CD4-positive, alpha-beta T cell treated with Interleukin-21 for 1 hour (primary cell): ENCODE measurements at regions not wholly inside any gene's neighbourhood (a gene's known extent, or its start where the extent isn't known, plus 50 kb on each side); places are given as distances from the start of the nearest gene placed in this dataset.
"Not testable (repeated sequence)": the region's sequence is repeated elsewhere in the genome, so short reads cannot be mapped to it uniquely, and the experiment has no call there.

Experiments used
- DNase-seq: peaks from one replicate; pipeline ENCODE4 v3.0.0-alpha.2; 2020

DNA sequence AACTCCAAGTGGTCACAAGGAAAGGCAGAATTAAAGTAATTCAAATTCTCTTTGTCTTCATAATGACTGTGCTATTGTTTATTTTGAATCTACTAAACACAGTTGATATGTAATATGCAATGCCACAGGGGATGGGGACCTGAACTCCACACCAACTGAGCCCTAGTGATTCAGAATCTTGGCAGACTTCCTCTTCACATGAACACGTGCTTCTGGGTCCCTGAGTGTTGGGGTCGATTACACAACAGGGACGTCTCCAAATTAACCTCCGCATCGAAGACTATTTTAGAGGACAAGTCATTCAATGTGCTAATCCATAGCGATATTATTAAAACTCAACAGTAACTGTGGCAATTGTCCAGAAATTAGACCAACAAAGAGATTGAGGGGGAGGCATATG, 95.3 kb upstream of the CARD11 start:
- DNase-seq = no peak

DNA sequence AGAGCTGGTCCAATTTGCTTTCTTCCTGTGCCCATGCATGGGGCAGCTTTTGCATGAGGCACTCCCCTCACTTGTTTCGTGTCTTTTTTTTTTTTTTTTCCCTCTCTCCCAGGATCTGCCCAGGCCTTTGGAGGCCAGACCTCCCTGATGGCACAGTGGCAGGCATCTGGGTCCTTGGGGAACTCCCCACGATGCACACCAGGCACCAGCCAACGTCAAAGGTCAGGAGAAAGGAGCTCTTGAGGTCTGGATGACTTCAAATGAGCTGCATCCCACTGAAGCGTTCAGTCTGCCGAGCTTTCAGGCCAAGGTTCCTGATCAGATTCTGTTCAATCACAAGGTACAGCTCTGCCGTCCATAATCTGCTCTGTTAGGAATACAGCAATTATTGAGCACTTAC, 97.2 kb upstream of the CARD11 start:
- DNase-seq = no peak

DNA sequence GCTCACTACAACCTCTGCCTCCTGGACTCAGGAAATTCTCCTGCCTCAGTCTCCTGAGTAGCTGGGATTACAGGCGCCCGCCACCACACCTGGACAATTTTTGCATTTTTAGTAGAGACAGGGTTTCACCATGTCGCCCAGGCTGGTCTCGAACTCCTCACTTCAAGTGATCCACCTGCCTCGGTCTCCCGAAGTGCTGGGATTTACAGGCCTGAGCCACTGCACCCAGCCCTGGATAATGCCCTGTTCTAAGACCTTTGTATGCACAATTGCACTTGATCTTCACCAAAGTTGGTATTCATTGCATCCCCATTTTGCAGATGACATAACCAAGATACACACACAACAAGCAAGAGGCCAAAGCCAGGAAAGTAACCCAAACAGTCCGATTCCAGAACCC, 97.7 kb upstream of the CARD11 start:
- no peak for DNase-seq

DNA sequence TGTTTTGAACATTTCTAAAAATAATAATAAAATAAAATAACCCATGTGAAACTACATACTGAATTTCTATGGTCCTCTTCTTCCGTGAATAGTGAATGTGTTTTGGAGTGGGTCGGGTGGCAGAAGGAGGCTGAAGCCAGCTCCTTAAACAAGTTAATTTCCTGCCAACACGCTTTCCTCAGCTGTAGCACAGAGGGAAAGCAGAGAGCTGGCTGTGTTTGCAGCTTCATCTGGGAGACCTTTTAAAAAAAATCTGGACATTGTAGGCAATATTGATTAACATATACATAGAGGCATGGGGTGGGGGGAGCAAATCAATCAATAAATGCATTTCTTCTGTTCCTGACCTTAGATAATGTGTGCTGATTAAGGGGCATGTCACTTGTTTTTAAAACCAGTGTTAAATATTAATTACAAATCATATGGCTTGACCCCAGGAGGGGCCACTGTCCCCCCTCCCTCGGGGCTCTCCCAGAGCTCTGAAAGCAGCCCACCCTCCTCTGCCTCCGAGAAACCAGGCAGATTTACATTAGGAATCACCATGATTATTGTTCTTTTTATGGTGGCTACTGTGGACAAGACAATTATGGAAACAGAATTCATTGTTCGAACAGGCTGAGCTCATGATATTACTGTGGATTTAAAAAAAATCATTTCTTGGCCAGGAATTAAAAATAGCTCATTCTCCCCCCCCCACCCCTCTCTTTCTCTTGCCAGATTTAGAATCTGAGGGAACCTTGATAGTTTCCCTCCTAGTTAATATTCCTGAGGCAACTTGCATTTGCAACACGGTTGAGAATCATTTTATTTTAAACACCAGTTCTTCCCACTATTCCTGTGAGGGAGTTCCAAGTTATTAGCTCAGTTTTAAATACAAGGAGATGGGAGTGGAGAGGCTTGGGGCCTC, 100.5 kb upstream of the CARD11 start:
- DNase-seq = no peak

DNA sequence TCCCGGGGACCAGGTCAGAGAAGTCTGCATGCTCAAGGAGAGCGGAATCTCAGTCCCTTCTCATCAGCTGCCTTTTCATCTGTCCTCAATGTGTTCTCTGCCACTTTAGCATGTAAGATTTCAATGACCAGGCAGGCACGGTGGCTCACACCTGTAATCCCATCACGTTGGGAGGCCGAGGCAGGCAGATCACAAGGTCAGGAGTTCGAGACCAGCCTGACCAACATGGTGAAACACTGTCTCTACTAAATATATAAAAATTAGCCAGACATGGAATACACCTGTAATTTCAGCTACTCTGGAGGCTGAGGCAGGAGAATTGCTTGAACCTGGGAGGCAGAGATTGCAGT, 101.1 kb upstream of the CARD11 start:
- not testable (repeated sequence) for DNase-seq

DNA sequence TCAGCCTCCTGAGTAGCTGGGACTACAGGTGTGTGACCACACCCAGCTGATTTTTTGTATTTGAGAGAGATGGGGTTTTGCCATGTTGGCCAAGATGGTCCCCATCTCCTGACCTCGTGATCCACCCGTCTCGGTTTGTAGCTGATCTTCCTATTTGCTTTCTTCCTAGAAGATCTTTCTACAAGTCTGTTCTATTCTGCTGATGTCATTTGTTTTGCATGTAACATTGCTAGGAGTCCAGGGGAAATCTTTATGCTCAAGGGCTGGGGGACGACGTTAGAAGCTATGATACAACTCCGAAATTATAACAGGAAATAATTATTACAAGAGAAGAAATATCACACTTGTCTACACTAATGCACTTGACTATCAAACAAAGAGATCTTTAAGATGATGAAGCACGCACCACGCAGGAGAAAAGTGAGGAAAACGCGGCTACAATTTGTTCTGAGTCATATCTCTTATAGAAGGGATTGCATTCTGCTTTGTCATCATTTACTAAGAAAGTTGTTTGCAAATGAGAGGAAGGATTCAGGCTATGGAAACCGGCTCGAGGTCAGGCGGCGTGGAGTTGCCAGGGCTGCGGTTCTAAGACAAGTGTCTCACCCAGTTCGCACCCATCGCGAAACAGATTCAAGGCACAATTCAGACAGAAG, 103.0 kb upstream of the CARD11 start:
- no peak for DNase-seq

DNA sequence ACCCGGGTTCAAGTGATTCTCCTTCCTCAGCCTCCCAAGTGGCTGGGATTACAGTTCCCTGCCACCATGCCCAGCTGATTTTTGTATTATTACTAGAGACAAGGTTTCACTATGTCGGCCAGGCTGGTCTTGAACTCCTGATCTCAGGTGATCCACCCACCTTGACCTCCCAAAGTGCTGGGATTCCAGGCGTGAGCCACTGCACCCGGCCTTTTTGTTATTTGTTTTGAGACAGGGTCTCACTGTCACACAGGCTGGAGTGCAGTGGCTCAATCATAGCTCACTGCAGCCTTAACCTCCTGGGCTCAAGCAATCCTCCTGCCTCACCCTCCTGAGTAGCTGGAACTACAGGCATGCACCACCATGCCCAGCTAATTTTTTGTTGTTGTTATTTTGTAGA, 104.8 kb upstream of the CARD11 start:
- not testable (repeated sequence) for DNase-seq

DNA sequence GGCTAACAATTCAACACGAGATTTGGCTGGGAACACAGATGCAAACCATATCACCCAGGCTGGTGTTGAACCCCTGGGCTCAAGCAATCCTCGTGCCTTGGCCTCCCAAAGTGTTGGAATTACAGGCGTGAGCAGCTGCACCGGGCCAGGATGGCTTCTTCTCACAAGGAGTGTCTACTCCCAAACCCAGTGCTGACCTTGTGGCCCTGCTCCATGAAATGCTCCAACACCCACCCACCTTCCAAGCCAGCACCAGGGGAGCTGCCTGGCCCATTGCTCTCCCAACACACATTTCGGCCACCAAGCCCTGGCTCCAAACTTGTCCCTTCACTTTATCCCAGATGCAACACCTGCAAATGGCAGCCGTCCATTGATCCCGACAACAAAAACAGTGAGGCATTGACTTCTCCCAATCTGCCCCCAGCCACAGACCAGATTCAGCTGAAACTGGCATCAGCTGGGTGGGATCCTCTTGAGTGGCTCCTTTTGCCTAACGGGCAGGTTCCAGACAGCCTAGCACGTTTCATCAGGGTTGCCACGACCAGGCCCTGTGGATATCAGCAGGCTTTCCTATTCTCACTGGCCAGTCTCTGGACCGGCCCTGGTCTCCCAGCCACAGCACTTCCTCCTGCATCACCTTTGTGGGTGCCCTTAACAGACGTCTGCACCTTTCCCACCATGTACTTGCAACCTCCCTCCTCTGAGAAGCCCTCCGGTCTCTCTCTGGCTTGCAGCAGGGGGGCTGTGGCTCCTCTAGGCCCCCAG, 105.7 kb upstream of the CARD11 start:
- DNase-seq = no peak

DNA sequence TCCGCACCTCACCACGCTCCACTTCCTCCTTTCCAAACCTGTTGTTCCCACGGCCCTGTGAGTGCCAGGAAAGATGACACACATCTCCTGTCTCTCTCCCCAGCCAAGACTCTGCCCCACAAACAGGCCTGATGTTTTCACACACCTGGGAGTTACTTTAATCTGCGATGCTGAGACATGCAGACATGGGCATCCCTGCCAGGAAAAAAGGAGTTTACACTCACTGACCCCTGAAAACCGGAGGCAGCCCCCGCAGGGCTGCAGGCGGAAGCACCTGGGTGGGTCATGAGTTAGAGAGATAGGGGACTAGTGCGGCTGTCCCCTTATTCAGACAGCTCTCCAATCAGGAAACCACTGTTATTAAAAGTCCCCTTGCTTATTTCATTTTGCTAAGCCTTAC, 106.4 kb upstream of the CARD11 start:
- no peak for DNase-seq

DNA sequence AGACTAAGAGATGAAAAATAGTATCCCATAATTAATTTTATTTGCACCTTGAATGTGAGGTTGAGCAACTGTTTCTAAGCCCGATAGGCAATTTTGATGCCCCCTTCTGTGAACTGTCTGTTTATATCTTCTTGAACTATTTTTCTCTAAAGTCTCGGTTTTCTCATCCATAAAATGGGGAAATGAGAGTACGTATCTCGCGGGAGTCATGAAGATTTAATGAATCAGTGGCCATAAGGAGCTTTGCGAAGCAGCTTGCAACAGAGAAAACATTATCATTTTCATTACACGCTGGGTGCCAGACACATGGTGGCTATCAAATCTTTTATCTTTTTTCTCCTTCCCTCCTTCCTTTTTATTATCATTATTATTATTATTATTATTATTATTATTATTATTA, 108.1 kb upstream of the CARD11 start:
- no peak for DNase-seq

DNA sequence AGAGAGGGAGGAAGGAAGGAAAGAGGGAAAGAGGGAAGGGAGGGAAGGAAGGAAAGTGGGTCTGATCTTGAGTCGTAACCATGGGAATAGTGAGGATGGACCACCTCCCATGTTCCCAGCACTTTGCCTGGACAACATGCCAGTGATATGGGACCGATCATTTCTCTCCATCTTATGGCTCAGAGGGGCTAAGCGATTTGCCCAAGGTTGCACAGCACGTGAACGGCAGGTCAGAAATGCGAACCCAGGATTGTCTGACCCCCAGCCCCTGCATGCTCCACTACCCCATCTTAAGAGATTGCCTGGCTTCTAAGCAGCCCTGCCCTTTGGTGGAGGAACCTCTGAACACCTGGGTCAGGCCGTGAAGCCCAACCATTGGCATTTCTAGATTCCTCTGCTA, 109.0 kb upstream of the CARD11 start:
- DNase-seq = no peak

DNA sequence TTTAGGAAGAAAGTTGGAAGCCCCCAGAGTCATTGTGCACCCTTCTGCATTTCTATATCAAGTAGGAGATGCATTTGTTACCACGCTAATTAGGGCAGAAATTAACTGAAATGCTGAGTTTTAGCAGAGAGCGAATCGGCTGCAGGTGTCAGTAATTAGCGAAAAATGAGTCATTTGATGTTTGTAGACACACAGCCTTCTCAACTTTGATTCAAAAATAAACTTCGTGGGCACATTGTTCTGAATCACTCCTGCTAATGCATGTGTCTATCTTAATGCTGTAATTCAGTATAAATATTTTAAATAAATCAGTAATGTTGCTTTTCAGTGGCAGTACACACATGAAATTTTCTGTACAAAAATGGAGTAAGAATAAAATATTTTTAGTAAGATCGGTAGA, 109.5 kb upstream of the CARD11 start:
- no peak for DNase-seq

DNA sequence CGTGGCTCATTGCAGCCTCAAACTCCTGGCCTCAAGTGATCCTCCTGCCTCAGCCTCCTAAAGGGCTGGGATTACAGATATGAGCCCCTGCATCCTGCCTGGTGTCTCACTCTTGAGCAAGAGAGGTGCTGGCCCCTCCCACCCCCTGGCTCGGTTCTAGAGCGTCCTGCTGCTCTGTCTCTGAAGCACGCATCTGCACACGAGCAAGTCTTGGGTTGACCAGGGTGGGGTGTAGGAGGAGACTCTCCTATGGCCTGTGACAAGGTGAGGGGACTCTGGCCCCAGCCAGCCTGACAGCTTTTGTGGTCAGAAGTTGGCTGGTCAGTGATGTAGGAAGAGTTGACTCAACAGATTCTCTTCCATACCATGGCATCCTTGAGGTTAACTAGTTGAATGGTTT, 110.7 kb upstream of the CARD11 start:
- no peak for DNase-seq

DNA sequence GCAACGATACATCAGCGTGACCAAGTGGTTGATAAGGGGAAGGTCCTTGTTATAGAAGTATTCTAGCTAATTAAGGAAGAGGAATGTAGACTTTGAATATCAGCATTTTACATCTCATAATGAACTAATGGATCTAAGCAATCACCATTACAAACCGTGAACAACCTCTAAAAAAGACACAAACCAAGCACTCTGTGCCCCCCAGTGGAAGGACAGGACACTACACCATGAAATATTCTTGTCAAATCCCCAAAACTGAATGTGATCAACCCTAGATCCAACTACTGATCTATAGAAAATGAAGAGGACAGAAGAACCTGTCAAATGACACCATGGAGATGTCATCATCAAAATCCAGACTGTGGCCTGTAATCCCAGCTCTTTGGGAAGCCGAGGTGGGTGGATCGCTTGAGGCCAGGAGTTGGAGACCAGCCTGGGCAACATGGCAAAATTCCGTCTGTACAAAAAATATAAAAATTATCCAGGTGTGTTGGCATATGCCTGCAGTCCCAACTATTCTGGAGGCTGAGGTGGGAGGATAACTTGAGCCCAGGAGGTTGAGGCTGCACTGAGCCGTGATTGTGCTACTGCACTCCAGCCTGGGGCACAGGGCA, 111.3 kb upstream of the CARD11 start:
- peak; percentile 79 for DNase-seq

DNA sequence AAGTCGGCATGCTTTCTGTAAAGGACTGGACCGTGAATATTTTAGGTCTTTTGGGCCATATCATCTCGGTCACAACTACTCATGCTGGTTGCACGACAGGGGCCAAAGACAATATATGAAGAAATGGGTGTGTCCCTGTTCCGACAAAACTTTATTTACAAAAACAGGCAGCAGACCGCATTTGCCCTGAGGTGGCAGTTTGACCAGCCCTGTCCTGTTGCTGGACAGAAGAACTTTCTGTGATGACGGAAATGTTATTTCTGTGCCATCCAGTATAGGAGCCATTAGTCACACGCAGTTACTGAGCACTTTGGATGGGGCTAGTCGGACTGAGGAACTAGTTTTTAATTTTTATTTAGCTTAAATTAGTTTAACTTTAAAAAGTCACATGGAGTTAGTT, 112.8 kb upstream of the CARD11 start:
- DNase-seq = no peak

DNA sequence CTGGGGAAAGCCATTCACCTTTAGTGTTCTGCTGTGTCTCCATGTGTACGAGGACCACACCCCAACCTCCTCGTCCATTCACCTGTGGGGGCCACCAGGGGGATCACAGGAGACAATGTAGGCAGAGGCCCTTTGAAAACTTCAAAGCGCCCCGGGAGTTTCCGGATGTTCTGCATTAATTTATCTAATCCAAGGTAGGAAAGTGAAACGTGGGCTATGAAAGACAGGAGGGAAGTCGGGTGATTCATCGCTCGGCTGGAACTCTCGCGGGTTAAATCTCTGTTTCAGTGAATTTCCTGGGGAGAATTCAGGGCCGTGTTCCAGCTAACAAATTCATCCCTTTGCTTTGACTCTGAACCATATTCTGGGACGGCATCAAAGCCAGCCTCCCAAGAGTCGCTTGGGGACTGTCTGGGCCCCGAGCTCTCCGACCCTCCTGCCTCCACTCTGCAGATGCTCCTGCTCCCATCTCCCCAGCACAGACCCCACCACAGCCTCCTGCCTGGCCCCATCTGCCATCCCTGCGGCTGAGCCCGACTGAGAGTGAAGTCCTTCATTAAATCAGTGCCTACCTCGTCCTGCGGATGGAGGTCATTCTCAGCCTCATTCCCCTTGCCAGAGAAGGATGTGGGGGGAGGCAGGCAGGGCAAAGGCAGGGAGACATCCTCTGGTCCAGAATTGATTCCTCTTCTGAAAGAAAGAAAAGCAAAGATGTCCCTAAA, 114.1 kb upstream of the CARD11 start:
- no peak for DNase-seq

DNA sequence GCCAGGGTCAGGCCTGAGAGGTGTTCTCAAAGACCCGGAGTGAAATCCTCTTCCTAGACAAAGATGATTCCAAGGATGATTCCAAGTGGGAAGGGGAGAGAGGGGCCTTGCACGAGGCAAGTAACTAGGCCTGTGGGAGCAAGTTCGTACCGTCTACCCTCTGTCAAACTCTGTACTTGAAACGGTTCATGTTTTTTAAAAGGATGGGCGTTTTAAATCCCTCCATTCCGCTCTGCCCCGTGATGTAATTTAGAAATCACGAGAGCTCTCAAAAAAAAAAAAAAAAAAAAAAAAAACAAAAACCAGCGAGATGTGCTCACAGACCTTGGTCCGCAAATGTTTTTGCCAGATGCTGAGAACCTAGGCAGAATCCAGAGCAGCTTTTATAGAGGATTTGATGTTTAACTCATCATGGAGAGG, 114.7 kb upstream of the CARD11 start:
- no peak for DNase-seq

DNA sequence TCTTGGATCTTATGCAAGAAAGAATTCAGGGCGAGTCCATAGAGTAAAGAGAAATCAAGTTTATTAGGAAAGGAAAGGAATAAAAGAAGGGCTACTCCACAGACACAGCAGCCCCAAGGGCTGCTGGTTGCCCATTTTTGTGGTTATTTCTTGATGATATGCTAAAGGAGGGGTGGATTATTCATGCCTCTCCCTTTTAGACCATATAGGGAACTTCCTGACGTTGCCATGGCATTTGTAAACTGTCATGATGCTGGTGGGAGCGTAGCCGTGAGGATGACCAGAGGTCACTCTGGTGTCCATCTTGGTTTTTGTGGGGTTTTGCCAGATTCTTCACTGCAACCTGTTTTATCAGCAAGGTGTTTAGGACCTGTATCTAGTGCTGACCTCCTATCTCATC, 115.4 kb upstream of the CARD11 start:
- no peak for DNase-seq

DNA sequence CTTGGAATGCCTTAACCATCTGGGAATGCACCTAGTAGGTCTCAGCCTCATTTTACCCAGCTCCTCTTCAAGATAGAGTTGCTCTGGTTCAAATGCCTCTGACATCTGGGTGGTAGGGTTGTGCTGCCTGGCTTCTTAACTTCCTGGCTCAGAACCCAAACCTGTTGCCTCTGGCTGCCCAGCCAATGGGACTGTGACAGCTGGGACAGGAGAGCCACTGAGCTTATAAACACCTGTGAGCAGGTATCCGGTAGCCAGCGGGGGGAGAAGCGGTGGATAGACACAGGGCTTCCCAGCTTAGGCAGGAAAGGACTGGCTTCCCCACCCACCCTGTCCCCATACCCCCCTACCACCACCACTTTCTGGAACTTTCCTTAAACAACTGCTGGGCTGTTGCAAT, 115.8 kb upstream of the CARD11 start:
- no peak for DNase-seq

DNA sequence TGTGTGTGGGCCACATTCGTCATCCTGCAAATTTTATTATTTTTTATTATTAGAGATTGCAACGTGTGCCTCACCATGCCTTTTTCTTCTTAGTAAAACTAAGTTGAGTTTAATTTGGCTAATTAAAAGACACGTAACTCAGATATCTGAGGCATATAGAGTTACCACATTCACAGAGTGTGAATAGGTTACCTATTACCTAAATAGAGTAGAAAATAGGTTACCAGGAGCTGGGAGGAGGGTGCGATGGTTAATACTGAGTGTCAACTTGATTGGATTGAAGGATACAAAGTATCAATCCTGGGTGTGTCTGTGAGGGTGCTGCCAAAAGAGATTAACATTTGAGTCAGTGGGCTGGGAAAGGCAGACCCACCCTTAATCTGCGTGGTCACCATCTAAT, 116.3 kb upstream of the CARD11 start:
- not testable (repeated sequence) for DNase-seq

DNA sequence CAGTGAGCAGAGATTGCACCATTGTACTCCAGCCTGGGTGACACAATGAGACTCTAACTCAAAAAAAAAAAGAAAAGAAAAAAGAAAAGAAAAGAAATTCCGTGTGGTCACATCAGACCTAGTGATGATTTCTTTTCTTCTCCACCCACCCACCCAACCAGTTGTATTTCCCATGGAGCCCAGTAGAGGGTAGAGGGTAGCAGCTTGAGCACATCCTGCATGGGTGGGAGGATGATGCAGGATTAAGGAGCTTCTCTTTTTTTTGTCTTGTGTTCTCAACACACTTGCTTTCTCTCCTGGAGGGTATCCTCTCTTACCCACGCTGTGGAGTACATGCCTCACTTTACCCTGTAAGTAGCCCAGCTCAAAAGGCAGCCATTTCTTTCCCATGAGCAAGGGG, 118.6 kb upstream of the CARD11 start:
- DNase-seq = no peak

DNA sequence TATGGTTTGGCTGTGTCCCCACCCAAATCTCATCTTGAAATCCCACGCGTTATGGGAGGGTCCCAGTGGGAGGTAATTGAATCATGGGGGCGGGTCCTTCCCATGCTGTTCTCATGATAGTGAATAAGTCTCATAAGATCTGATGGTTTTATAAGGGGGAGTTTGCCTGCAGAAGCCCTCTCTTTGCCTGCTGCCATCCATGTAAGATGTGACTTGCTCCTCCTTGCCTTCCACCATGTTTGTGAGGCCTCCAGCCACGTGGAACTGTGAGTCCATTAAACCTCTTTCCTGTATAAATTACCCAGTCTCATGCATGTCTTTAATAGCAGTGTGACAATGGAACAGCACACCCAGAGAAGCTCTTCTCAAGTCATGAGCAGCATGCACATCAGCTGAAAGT, 119.1 kb upstream of the CARD11 start:
- not testable (repeated sequence) for DNase-seq

DNA sequence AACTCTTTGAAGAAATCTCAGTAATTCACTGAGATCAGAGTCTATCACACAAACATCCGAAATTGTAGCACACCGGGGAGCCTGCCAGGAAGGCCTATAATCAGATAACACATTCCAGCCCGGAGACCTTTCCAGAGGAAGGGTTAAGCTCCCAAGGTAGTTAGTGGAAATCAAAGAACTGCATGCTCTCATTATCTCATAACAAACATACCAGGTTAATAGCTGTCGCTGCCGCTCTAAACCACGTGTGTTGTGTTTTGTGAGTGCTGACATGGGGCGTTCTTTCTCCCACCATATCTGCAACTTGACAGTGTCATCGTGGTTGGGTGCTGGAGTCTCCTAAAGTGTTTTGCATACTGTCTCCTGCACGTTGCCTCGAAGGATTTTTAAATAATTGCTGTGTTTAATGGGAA, 120.7 kb upstream of the CARD11 start:
- no peak for DNase-seq
